DMS53 treated with DMSO at 0.1 percent for 48 hours (cell line): ENCODE measurements at regions not wholly inside any gene's neighbourhood (a gene's known extent, or its start where the extent isn't known, plus 50 kb on each side); places are given as distances from the start of the nearest gene placed in this dataset.

Experiments
- DNase-seq: peaks from one replicate; lab custom pipeline; 2025; ENCODE audit not compliant: unreplicated experiment; lab: John Stamatoyannopoulos, UW

GRCh38 chr16:16867973-16868372 is 489.0 kb downstream of the NPIPA7 start:
- DNase-seq, result no peak

- no peak for DNase-seq
Observed at GRCh38 chr16:16868727-16869126, 489.8 kb downstream of the NPIPA7 start.

- DNase-seq, result no peak
Observed at GRCh38 chr16:16869746-16870145, 490.8 kb downstream of the NPIPA7 start.

DNA sequence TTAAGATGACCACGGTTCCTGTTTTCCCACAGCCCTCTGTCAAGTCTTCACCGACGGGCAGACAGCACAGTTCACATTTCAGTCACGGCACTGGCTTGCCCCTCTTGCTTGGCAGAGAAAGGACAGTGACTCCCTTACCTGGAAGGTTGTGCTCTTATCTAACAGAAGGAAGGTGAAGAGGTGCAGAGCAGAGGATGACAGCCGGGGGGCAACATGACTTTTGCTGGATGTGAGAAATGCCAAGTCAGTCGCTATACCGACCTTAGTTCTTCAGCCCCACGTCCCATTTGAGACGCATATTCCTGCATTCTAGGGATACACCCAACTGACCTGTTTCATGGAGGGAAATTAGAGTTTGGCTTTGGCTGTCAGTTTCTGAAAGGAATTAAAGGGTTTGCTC is 492.3 kb downstream of the NPIPA7 start:
- no peak for DNase-seq

- DNase-seq, result no peak
Observed at GRCh38 chr16:16877061-16877460, 498.1 kb downstream of the NPIPA7 start.

DNA sequence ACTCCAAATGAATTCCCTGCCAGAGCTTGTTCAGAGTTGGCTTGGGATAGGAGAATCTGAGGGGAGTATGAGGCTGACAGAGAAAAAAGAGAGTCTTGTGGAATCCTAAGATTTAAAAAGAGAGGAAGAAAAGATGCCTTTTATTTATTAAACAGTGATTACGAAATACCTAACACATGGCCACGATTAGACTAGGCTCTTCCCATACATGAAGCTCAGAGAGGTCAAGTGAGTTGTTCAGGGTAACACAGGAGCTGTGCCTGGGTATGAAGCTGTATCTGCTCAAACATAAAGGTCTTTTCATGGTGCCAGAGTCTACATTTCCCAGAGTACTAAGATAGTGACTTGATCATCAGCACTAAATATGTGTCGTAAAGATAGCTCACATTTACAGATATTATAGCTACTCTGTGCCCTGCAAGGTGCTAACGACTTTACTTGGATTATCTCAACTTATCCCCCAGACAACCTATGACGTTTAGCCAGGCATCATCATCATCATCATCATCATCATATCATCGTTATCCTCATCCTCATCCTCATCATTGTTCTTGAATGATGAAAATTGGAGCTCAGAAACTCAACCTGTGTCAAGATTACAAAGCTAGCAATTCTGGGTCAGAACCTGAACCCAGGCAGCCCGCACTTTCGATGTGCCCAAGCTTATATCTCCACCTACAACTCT is 500.8 kb downstream of the NPIPA7 start:
- no peak for DNase-seq

DNA sequence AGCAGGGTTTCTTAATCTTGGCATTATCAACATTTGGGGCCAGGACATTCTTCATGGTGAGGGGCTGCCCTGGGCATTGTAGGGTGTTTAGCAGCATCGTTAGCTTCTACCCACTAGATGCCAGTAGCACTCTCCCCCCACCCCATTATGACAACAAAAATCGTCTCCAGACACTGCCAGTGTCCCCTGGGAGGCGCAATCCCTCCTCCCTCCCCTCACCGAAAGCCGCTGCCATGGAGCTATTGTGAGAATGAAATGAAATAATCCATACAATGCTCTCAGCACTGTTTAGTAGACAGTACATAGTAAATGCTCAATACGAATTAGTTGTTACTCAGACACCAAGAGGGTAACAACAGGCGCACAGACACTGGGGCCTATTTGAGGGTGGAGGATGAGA is 502.9 kb downstream of the NPIPA7 start:
- no peak for DNase-seq

DNA sequence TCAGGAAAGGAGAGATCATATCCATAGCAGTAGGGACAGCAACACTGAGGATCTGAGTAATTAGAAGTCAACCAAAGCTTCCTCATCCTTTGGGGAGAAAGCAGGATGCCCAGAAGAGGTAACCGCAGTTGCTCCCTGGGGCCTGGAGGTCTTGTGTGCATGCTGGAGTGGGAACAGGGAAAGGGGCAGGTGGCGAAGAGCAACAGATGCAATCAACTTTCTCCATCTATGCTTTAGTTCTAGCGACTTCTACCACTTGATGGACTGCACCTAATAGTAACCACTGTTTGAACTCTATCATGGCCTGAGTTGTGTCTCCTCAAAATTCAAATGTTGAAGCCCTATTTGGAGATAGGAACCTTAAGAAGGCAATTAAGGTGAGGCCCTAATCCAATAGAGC is 503.8 kb downstream of the NPIPA7 start:
- no peak for DNase-seq

DNA sequence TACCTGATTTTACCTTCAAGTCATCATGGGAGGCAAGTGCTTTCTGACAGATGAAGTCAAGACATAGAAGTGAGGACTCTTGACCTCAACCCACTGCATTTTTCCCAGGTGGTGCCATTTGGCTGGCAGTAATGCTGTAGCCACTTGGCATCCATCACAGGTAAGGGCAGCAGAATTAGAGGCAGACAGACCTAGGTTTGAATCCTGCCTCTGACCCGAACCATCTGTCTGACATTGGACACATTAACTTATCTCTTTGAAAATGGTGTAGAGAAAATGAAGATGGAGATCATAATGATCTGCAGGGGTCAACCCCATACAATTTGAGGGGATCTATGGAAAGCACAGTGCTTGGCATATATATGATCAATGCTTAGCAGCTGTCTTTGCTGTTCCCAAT is 505.5 kb downstream of the NPIPA7 start:
- DNase-seq, result no peak

DNA sequence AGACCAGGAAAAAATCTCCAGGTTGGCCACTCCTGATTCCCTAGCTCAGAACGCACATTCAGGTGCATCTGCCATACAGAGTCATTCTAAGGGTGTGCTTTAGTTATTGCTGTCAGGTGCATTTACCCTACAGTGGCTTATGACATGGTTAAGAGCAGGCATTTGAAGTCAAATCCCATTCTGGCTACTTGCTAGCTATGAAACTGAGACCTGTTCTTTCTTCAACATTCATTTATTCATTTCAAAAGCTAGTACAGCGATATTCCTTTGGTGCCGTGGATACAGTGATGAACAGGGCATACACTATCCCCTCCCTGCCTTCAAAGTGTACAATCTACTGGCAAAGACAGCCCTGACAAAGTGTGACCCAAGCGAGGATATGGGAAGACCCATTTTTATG is 508.3 kb downstream of the NPIPA7 start:
- DNase-seq, result no peak

DNA sequence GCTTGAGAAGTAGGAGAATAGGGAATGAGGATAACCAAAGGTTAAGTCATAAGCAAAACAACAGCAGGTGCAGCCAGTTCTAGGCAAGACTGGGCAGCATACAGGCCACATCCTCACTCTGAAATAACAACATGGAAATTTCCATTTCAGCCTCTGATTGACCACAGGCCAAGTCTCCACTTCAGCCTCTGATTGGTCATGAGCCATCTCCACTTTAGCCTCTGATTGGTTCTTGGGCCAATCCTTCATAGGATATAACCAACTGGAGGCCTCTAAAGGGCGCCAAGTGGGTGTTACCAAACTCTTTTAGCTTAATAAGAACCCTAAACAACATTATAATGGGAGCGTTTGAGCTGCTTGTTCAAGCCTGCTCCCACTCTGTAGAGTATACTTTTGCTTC is 512.0 kb downstream of the NPIPA7 start:
- no peak for DNase-seq

DNA sequence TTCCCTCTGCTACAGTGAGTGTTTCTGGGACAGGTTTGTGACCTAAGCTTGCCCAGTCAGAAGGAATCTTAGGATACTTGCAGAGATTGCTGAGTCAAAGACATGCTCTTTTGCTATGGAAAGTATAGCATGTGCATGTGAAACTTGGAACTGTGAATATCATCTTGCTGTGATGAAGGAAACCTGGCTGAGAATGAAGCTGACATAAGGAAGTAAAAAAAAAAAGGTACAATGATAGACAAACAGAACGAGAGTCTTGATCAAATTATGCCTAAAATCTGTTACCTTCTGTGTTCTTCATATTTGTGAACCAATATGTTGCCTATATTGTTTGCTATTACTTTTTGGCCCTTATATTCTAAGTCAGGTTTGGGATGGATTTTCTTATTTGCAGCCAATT is 525.7 kb downstream of the NPIPA7 start:
- DNase-seq, result no peak

DNA sequence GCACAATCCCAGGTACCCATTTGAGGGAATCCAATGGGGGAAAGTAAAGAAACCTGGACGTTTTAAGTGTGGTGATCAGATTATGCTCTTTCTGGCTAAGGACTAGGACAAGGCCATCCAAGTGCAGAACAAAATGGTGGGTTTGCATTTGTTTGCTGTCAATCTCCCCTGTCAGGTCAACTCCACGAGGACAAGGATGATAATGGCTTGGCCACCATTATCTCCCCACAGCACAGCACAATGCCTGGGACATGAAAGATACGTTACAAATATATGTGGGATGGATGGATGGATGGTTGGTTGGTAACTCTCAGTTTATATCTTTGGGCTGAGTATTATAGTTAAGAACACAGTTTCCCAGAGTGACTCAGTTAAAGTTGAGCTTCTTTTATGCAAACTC is 526.9 kb downstream of the NPIPA7 start:
- no peak for DNase-seq

DNA sequence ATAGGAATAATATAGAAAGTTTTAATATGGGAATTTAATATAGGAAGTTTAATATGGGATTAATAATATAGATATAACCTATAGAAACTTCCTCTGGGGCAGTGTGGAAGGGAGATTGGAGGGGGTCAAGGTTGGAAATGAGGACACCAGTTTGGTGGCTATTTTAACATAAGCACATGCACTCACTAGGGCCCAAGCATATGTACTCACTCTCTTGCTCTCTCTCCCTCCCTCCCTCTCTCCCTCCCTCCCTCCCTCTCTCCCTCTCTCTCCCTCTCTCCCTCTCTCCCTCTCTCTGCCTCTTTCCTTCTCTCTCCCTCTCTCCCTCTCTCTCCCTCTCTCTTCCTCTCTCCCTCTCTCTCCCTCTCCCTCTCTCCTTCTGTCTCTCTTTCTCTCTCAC is 528.1 kb downstream of the NPIPA7 start:
- no peak for DNase-seq

DNA sequence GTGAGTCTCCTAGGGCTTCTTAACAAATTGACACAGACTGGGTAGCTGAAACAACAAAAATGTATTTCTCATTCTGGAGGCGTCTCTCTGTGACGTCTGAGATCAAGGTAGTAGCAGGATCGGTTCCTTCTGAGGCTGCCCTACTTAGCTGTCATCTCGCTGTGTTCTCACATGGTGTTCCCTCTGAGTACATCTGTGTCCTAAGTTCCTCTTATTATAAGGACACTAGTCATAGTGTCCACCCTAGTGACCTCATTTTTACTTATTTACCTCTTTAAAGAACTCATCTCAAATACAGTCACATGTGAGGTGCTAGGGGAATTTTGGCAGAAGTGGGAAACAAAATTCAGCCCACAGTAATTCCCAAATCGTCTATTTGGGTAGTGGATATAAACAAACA is 529.1 kb downstream of the NPIPA7 start:
- no peak for DNase-seq

GRCh38 chr16:16909126-16909525 is 530.2 kb downstream of the NPIPA7 start:
- no peak for DNase-seq

DNA sequence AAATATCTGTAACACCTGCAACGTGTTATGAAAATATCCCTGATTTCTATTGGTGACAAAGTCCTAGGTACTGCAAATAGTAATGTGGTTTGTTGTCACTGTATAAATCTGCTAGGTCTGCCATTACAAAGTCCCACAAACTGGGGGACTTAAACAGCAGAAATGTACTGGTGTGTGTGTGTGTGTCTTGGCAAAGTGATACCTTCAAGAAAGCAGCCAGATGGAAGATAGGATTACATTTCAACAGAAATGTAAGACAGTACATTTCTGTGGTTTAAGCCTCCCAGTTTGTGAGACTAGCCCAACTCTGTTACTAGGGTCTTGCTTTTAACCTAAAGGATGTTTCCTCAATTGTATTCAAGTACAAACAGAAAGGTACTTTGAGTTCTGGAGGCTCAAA is 531.7 kb downstream of the NPIPA7 start:
- no peak for DNase-seq

DNA sequence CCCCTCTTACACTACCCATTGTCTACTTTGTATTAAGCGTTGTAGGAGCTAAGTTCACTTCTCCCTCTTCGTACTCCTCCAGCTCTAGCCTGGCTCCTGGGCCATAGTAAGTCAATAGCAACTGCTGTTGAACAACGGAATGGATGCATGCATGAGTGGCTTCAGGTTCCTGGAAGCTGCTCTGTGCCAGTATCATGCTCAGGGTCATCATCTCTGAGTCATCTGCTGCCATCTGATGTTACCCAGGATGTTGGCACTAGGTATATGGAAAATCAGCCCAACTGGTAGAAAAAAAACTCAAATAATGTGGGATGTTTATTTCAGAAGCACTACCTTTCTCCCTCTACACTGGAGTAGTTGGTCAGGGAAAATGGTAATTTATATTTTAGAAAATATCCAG is 536.8 kb downstream of the NPIPA7 start:
- DNase-seq, result no peak

- no peak for DNase-seq
Observed at GRCh38 chr16:16917191-16917785, 538.3 kb downstream of the NPIPA7 start.

DNA sequence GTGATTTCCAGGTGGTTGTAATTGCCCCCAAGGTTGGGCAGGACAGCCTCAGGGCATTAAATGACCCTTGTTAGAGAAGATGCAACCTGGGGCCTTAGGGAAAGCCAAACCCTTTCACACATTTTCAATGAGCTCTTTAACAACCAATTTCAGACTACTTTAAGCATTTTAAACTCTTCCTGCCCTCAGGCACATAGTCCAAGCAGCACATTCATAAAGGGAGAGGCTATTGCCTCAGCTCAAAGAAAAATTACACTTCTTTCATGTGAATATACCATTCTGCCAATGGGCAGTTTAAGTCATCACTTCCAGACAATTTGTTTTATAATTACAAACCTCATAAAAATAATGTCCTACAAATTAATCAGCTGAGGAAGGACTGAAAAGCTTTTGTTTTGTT is 544.5 kb downstream of the NPIPA7 start:
- no peak for DNase-seq

DNA sequence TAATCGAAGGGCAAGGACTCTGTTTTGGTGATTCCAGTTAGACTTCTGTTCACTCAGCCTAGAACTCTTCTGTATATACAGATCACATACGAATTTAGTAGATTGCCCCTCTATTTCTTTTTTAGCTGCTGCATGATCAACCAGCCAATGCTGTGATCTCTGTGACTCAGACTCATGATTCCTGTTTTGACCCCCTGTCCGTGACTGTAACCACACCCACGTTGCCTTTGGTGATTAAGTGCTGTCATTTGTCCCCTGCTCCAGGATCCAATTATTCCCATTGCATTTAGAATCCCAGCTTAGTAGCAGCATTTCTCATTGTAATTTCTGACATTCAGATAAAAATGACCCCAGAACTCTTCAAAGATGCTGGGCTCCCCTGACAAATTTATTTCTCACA is 545.7 kb downstream of the NPIPA7 start:
- no peak for DNase-seq

GRCh38 chr16:16925432-16925831 is 545.3 kb downstream of the XYLT1 start:
- no peak for DNase-seq

DNA sequence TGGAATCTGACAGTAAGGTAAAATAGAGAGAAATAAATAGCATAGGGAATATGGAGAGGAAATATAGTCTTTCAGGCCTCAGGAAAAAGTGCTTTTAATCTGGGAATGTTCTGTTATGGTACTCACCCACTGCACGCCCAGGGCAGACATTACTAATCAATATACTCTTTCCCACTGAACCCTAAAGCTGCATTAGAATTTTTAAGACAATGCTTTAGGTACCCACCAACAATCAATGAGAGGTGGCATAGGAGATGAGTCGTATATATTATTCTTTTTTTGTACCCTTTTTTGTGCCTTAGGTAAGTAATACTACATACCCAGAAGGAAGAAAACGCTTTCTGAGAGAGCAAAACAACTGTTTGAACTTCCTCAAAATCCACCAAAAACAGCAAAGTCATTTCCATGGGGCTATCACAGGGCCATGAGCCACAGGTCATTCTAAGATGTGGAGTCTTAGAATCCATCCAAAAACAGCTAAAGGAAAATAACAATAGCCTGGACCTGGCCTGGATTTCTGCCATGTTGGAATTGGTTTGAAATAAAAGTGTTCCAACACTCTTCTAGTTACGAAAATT is 542.1 kb downstream of the XYLT1 start:
- no peak for DNase-seq
